GM21717 (cell line): ENCODE measurements at regions not wholly inside any gene's neighbourhood (a gene's known extent, or its start where the extent isn't known, plus 50 kb on each side); places are given as distances from the start of the nearest gene placed in this dataset.

Experiments
- ATAC-seq: cut with Tn5 transposase; IDR thresholded peaks from one replicate; pipeline ENCODE4 v1.9.1; 2021; ENCODE audit warnings: mild to moderate bottlenecking, moderate library complexity; ENCODE audit not compliant: unreplicated experiment

DNA sequence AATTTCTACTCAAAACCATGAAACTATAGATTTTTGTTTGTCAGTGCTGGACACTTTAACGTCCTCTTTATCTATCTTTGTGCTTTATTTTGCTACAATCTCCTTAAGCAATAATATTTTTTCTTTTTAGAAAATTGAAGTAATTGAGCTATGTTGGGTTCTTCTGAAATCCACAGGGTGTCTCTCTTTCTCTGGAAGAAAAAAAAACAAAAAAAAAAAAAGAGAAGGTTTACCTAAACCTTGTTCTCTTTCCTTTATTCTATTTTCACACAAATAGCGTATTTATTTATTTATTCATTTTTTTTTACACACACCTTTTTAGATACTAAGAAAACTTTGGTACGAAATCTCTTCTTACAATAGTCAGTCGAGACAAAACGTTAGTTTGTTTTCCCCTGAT, 601.0 kb downstream of the EDEM1 start:
- no peak for ATAC-seq

GRCh38 chr3:5791558-5791957, 604.1 kb downstream of the EDEM1 start:
- no peak for ATAC-seq

DNA sequence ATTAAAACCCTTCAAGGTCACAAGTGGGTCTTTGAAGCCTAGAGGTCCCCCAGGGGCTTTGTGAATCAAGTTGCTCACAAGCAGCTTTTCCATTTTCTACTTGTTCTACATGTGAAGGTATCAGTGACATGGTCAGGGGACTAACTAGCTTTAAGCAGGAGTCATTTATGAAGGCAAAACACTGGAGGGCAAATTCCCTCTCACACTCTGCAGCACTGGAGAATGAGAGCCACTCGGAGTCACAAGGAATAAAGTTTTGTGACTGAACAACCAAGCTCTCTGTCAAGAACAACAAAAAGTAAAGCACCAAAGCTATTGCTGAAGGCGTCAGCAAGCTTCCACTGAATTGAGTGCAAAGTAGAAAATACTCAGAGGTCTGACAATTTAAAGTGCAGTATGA, 609.0 kb downstream of the EDEM1 start:
- ATAC-seq, result no peak

DNA sequence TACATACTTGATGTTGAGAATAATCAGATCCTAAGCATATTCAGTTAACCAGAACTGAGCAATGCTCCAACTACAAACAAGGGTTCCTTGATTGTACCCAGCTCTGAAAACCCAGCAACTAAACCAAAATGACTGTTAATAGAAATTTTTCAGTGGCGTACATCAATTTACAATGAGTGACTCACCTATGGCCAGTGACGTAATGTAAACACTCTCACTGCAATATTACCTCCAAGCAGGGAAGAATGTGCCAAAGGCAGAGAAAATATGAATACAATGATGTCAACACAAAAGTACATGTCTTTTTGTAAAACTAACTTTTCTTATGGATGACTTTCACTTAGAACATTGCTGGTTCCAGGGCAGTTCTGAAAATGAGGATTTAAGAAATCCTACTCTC, 611.3 kb downstream of the EDEM1 start:
- ATAC-seq, result no peak

GRCh38 chr3:5799398-5799797, 611.9 kb downstream of the EDEM1 start:
- no peak for ATAC-seq

- no peak for ATAC-seq
Measured at GRCh38 chr3:5800965-5801364, 613.5 kb downstream of the EDEM1 start.

- no peak for ATAC-seq
Measured at GRCh38 chr3:5806192-5806591, 618.7 kb downstream of the EDEM1 start.

- no peak for ATAC-seq
Measured at GRCh38 chr3:5809586-5810246, 622.2 kb downstream of the EDEM1 start.

DNA sequence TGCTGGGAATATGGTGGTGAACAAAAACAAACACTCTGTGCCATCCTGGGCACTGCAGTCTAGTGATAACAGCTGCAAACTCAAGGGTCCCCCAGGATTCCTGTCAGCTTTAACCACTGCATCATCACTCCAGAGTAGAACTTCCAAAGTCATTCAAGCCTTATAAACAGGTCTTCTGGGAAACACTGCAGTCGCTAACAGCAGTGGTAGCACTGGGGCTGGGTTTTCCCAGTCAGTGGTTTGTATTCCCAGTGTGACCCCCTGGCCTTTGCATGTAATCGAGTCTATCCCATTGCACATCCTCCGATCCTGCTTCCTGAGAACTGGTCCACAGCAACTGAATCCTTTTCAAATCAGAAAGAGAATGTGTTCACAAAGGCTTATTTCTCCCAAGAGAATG, 623.5 kb downstream of the EDEM1 start:
- no peak for ATAC-seq

DNA sequence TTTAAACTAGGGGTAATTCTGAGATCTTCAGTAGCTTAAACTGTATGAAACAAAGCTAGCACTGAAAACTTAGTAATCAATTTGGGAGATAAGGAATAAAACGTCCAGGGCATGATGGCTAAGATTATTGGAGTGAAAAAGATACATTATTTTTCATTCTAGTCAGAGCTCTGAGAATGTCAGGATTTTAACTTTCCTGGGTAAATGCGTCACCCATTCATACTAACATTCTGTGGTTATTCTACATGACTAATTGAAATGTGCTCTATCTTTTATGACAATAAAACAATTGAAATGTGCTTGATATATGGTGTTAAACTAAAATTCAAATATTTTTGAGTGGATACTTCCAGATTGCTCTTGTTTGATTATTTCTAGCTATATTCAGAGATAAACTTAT, 626.0 kb downstream of the EDEM1 start:
- no peak for ATAC-seq

GRCh38 chr3:5822843-5823242, 635.3 kb downstream of the EDEM1 start:
- ATAC-seq, result no peak

- ATAC-seq, result no peak
Measured at GRCh38 chr3:5826467-5826866, 639.0 kb downstream of the EDEM1 start.

- no peak for ATAC-seq
Measured at GRCh38 chr3:5828251-5828650, 640.7 kb downstream of the EDEM1 start.

- no peak for ATAC-seq
Measured at GRCh38 chr3:5840056-5840455, 652.5 kb downstream of the EDEM1 start.

DNA sequence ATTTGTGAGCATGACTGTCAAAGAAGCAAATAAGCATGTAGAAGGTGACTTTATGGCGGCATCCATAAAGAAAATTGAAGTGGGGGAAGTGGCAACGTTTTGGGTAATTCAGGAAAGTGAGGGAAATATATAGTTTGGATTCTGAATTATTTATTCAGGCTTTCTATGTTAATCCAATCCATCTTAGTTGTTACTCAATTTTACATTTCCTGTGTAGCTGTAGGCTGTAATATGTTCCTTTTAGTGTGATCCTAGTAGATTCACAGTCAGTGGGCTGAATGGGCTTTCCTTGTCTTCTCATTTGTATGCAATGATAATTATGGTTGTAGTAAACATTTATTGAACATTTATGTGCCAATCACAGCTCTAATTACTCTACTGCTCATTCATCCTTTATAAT, 654.1 kb downstream of the EDEM1 start:
- no peak for ATAC-seq

DNA sequence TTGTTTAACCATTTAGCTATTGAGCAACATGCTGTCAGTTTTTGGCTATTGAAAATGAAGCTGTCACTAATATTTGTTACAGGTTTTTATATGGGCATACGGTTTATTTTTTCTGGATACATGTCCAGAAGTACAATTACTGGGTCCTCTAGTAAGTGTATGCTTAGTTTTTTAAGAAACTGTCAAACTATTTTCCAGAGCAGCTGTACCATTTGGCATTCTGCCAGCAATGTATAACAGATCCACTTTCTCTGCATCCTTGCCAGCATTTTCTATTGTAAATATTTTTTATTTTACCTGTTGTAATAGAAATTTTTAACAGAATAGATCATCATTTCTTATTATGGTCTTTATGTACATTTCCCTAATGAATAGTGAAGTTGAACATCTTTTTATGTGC, 658.8 kb downstream of the EDEM1 start:
- no peak for ATAC-seq

DNA sequence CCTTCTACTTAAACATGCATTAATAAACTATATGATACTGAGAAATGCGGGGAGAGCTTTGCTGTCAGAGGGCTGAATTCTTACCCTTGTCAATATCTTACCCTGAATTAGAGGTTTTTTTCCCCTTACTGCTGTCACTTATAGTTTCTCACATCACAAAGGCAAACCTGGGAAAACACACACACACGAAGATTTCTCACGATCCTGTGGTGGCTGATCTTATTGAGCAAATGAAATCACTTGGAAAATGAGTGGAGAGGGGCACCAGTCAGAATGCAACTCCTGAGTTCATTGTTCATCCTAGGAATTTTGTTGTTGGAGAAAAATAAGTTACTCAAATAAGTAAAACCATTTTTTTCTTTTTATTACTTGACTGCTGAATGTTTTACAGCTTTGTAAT, 673.6 kb downstream of the EDEM1 start:
- ATAC-seq, result no peak

DNA sequence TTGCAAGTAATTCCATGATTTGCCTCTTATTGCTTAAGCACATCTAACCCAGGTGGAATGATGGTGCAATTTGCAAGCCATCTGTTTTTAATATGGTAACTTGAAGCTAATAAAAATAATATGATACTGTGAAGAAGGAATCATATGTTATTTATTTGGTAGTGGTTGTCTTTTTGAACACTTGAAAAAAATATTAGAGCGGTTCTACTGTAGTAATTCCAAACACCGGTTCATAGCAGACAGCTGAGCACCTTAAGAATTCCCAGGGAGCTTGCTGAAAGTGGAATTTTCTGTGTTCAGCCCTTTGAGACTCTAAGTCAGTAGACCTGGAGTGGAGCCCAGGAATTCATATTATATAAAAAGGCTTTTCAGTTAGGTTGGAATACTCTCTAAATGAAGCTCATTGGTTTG, 687.4 kb downstream of the EDEM1 start:
- ATAC-seq, result no peak

DNA sequence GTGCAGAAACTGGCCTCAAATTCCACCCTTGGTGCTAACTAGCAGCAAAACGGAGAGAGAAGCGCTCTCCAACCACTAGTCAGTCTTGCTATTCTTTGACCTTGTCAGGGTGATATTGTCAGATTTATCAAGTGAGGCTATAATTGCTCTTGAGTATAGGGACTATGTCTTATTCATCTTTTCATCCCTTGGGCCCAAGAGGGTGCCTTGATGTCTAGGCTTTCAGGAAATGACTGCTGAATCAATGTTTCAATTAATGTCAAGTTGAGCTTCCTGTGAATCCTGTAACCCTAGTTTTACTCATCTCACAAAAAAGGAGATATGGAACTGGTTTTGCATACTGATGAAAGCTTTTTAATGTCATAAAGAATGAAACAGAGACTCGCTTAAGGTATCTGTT, 701.3 kb downstream of the EDEM1 start:
- no peak for ATAC-seq

GRCh38 chr3:5889374-5889773, 701.9 kb downstream of the EDEM1 start:
- ATAC-seq, result no peak

- no peak for ATAC-seq
Measured at GRCh38 chr3:5891711-5892110, 704.2 kb downstream of the EDEM1 start.

DNA sequence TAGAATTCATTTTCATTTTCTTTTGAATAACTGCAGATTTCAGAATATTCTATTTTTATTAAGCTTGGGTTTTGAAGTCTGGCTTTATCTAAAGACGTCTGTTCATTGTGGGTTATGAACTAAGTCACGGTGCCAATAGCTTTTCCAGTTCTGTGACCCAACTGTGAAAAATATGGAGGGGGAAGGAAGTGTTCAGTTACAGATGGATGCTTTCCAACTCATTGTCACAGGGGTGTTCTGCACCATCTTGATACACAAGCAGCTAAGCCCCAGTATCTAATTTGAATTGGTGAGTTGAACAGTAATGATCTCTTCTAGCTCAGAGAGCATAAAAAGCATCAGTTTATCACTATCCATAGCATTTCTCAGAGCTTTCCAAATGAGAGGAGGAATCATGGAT, 710.6 kb downstream of the EDEM1 start:
- no peak for ATAC-seq

GRCh38 chr3:5899014-5899761, 711.7 kb downstream of the EDEM1 start:
- no peak for ATAC-seq
